OCI-LY7 (cell line): ENCODE measurements at regions not wholly inside any gene's neighbourhood (a gene's known extent, or its start where the extent isn't known, plus 50 kb on each side); places are given as distances from the start of the nearest gene placed in this dataset.

ENCODE experiments used
- BruUV-seq: library from RNA; stranded (reverse); fragments of 400-500 nt; replicated peaks from 2 replicates; lab custom pipeline; 2021; lab: Mats Ljungman, UMichigan
- CTCF ChIA-PET: fragments of 300-600 bp; sonication (Branson Sonifier 250); formaldehyde crosslinking; loops from one replicate; lab custom pipeline; 2022; ENCODE audit warnings: antibody characterized with exemption; ENCODE audit not compliant: unreplicated experiment; lab: Charles Lee
- POLR2A ChIA-PET: fragments of 300-600 bp; sonication (Branson Sonifier 250); formaldehyde crosslinking; loops from one replicate; lab custom pipeline; 2022; ENCODE audit warnings: antibody characterized with exemption; lab: Charles Lee
- DNase-seq: peaks from one replicate; pipeline ENCODE4 v3.0.0-alpha.2; 2015; ENCODE audit warnings: low spot score
- H2AFZ ChIP-seq: fragments of 200-600 bp; sonication (generic), shearing (Covaris generic); 2 replicates; pipeline ENCODE4 v1.6.1; 2014; ENCODE audit warnings: mild to moderate bottlenecking, antibody characterized with exemption, low read length, moderate library complexity
- H3K27ac ChIP-seq: fragments of 200-600 bp; sonication (generic); 2 replicates; pipeline ENCODE4 v1.5.1; 2014; ENCODE audit warnings: mixed run types, low read depth, mild to moderate bottlenecking, moderate library complexity, low read length, inconsistent platforms; ENCODE audit not compliant: poor library complexity, severe bottlenecking
- H3K36me3 ChIP-seq: fragments of 200-600 bp; sonication (generic); 2 replicates; pipeline ENCODE4 v1.6.1; 2014; ENCODE audit warnings: mild to moderate bottlenecking, antibody characterized with exemption, low read length, moderate library complexity, mixed read lengths; ENCODE audit not compliant: insufficient read depth
- H3K4me1 ChIP-seq: fragments of 200-600 bp; sonication (generic); 2 replicates; pipeline ENCODE4 v1.5.1; 2014; ENCODE audit warnings: mild to moderate bottlenecking, low read length; ENCODE audit not compliant: insufficient read depth, poor library complexity, severe bottlenecking
- H3K4me2 ChIP-seq: fragments of 200-600 bp; sonication (generic); 2 replicates; pipeline ENCODE4 v1.6.1; 2014; ENCODE audit warnings: mild to moderate bottlenecking, low read length
- H3K4me3 ChIP-seq: fragments of 200-600 bp; sonication (generic); 2 replicates; pipeline ENCODE4 v1.5.1; 2014; ENCODE audit warnings: mild to moderate bottlenecking, low read depth, low read length; ENCODE audit not compliant: poor library complexity, severe bottlenecking
- H3K79me2 ChIP-seq: fragments of 200-600 bp; sonication (generic); 2 replicates; pipeline ENCODE4 v1.6.1; 2016; ENCODE audit warnings: low read depth, mild to moderate bottlenecking, low read length, moderate library complexity, mixed read lengths; ENCODE audit not compliant: insufficient read depth
- H3K9me2 ChIP-seq: fragments of 200-600 bp; sonication (generic); 2 replicates; pipeline ENCODE4 v1.6.1; 2016; ENCODE audit warnings: mild to moderate bottlenecking, low read length, mixed read lengths; ENCODE audit not compliant: insufficient read depth
- H3K9me3 ChIP-seq: fragments of 200-600 bp; sonication (generic); 2 replicates; pipeline ENCODE4 v1.6.1; 2014; ENCODE audit warnings: mild to moderate bottlenecking, mixed run types, low read length, mixed read lengths
- H4K20me1 ChIP-seq: fragments of 200-600 bp; sonication (generic); 2 replicates; pipeline ENCODE4 v1.6.1; 2014; ENCODE audit warnings: mild to moderate bottlenecking, antibody characterized with exemption, low read length, moderate library complexity, mixed read lengths; ENCODE audit not compliant: insufficient read depth
- CTCF ChIP-seq: fragments of 200-600 bp; sonication (generic); conservative IDR thresholded peaks from 2 replicates; pipeline ENCODE4 v1.5.1; 2014; ENCODE audit warnings: mild to moderate bottlenecking, antibody characterized with exemption, low read length, moderate library complexity, mixed read lengths
- EZH2phosphoT487 ChIP-seq: fragments of 200-600 bp; sonication (generic); IDR thresholded peaks from 2 replicates; pipeline ENCODE4 v1.6.1; 2018; ENCODE audit warnings: low read depth, borderline replicate concordance, mild to moderate bottlenecking, mixed run types, antibody characterized with exemption, low read length, moderate library complexity, mixed read lengths
- intact Hi-C: fragments of 100-400 bp; cut with micrococcal nuclease; formaldehyde crosslinking; loops from one replicate; pipeline ENCODE4 v1.10.0; 2022; ENCODE audit not compliant: unreplicated experiment

- ChIA-PET CTCF (no interaction called here), POLR2A (interaction anchor here (0.6 kb wide), 1 partner anchor 16 kb away, joined by 3 read pairs; no protein-coding TSS in a partner anchor)
- BruUV-seq, result no TSS peak
- no peak overlapping the region for H3K27ac ChIP-seq
- H2AFZ ChIP-seq, result no peak overlapping the region
- no peaks in the 10 kb centered on the region for H3K9me3 ChIP-seq
- no peaks in the 10 kb centered on the region for H3K4me1 ChIP-seq
- H3K36me3 ChIP-seq, result no peaks in the 10 kb centered on the region
- H3K9me2 ChIP-seq, result no peaks in the 10 kb centered on the region
- H3K79me2 ChIP-seq, result no peaks in the 10 kb centered on the region
- no peak for TF ChIP-seq CTCF
- no peak for TF ChIP-seq EZH2phosphoT487
- H3K4me3 ChIP-seq, result no peak overlapping the region
- H3K4me2 ChIP-seq, result no peak overlapping the region
- intact Hi-C loops, result no loop called here
- no peak for DNase-seq
- H4K20me1 ChIP-seq, result no peaks in the 10 kb centered on the region
Observed at GRCh38 chr14:47790477-47790876, 115.1 kb upstream of the MDGA2 start.

DNA sequence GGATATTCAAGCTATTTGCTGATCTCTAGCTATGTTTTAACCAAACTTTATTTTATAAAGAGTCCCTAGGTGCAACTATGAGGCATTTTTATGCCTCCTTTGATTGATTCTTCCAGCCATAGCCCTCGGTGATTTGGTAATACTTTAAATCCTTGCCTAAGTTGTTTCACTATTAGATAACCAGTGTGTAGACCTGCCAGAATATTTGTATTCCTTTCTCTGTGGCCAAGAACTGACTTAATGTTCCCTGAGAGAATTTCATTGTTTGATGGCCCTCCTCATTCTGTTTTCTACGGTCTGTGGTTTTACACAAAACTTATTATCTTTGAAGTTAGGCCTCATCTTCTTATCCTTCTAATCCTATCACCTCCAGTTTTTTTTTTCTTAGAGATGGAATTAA is 109.7 kb upstream of the MDGA2 start:
- Histone ChIP-seq H4K20me1 (no peaks in the 10 kb centered on the region), H3K9me2 (no peaks in the 10 kb centered on the region), H3K36me3 (no peaks in the 10 kb centered on the region), H3K4me2 (no peak overlapping the region), H3K4me3 (no peak overlapping the region), H3K4me1 (no peaks in the 10 kb centered on the region), H3K79me2 (no peaks in the 10 kb centered on the region), H3K27ac (no peak overlapping the region), H3K9me3 (no peaks in the 10 kb centered on the region), H2AFZ (no peak overlapping the region)
- DNase-seq, result no peak
- CTCF ChIA-PET, result no interaction called here
- no TSS peak for BruUV-seq
- TF ChIP-seq EZH2phosphoT487 (no peak), CTCF (no peak)
- intact Hi-C loops, result no loop called here
- POLR2A ChIA-PET, result interaction anchor here (0.8 to 1.3 kb wide), 3 partner anchors 11 to 20 kb away, joined by 3 read pairs; no protein-coding TSS in a partner anchor

DNA sequence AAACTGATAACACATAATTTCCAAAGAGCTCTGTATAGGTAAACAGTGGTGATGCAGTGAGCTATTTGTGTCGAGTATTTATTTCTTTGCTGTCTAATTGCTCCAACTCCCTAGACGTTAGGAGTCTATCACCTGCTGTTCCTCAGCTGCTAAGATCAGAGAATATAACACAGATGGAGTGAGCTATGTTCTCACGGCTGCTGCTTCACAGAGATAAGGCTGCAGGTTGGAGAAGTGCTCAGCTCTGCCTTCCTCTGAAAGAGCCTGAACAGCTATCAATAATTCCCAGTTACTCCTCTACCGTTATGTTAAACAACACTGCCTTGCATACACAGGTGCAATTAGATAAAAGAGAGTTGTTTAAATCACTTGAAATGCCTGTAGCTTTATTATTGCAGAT is 103.2 kb upstream of the MDGA2 start:
- BruUV-seq, result no TSS peak
- no peak for TF ChIP-seq EZH2phosphoT487
- TF ChIP-seq CTCF, result no peak
- ChIA-PET CTCF (no interaction called here), POLR2A (interaction anchor here (0.5 to 0.6 kb wide), 2 partner anchors 21 to 52 kb away, joined by 3 read pairs; no protein-coding TSS in a partner anchor)
- Histone ChIP-seq H3K4me3 (no peak overlapping the region), H3K9me2 (no peaks in the 10 kb centered on the region), H4K20me1 (no peaks in the 10 kb centered on the region), H3K4me2 (no peak overlapping the region), H3K36me3 (no peaks in the 10 kb centered on the region), H3K27ac (no peak overlapping the region), H2AFZ (no peak overlapping the region), H3K79me2 (no peaks in the 10 kb centered on the region), H3K9me3 (no peaks in the 10 kb centered on the region), H3K4me1 (no peaks in the 10 kb centered on the region)
- intact Hi-C loops, result no loop called here
- no peak for DNase-seq
